ENCODE measurements at regions not wholly inside any gene's neighbourhood (a gene's known extent, or its start where the extent isn't known, plus 50 kb on each side); places are given as distances from the start of the nearest gene placed in this dataset.
A peak's percentile ranks its signal among the peaks of the same experiment; 100 is the strongest.

- no peak for DNase-seq (ENCODE audit: low spot score)
- Histone ChIP-seq H3K9me3 (no peaks in the 10 kb centered on the region), H3K27ac (peak overlapping the region in 1 of 2 donors; percentile 71), H3K27me3 (replicated peaks; ENCODE audit: insufficient read depth) (no peaks in the 10 kb centered on the region), H3K4me1 (ENCODE audit: control insufficient read depth in 1 of 2, low read depth in 2 of 2) (peaks cover 5 to 38% of the 10 kb centered on the region in 2 donors), H3K36me3 (no peaks in the 10 kb centered on the region), H3K4me3 (no peak overlapping the region)
- no peak for ATAC-seq (ENCODE audit: insufficient number of reproducible peaks, low FRiP score, low read depth)
- no peak for TF ChIP-seq CTCF (IDR thresholded peaks at IDR 0.05)
Measured at GRCh38 chr5:58076483-58077257, 383.2 kb downstream of the PLK2 start.

GRCh38 chr5:58075907-58076306 lies 384.0 kb downstream of the PLK2 start:
- Histone ChIP-seq H3K4me1 (ENCODE audit: control insufficient read depth in 1 of 2, low read depth in 2 of 2) (peaks cover 11 to 42% of the 10 kb centered on the region in 2 donors), H3K27ac (no peak overlapping the region), H3K9me3 (no peaks in the 10 kb centered on the region), H3K36me3 (no peaks in the 10 kb centered on the region), H3K27me3 (replicated peaks; ENCODE audit: insufficient read depth) (no peaks in the 10 kb centered on the region), H3K4me3 (no peak overlapping the region)
- no peak for TF ChIP-seq CTCF (IDR thresholded peaks at IDR 0.05)
- ATAC-seq (ENCODE audit: insufficient number of reproducible peaks, low FRiP score, low read depth) (no peak), DNase-seq (ENCODE audit: low spot score) (no peak)

DNA sequence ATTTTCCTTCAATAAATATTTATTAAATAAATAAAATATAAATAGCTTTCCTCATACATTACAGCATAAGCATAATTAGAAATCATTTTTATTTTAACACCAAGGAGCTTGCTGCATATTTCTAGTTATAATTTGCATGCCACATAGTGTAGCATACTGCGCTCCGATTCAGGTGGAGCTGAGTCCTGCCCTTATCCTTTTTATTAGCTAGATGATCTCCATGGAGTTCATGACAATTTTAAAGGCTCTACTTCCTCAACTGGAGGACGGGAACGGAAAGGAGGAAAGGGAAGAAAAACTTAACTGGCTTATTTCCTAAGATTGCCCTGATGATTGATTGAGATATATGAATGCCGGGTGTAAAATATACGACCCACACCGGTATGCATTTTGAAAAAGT lies 385.2 kb downstream of the PLK2 start:
- Histone ChIP-seq H3K4me3 (no peak overlapping the region), H3K36me3 (no peaks in the 10 kb centered on the region), H3K27ac (no peak overlapping the region), H3K27me3 (replicated peaks; ENCODE audit: insufficient read depth) (no peaks in the 10 kb centered on the region), H3K9me3 (no peaks in the 10 kb centered on the region), H3K4me1 (ENCODE audit: control insufficient read depth in 1 of 2, low read depth in 2 of 2) (peaks cover 11 to 42% of the 10 kb centered on the region in 2 donors)
- ATAC-seq (ENCODE audit: insufficient number of reproducible peaks, low FRiP score, low read depth) (no peak), DNase-seq (ENCODE audit: low spot score) (no peak)
- no peak for TF ChIP-seq CTCF (IDR thresholded peaks at IDR 0.05)

- Histone ChIP-seq H3K27ac (no peak overlapping the region), H3K4me3 (no peak overlapping the region), H3K4me1 (ENCODE audit: control insufficient read depth in 1 of 2, low read depth in 2 of 2) (peaks cover 11 to 42% of the 10 kb centered on the region in 2 donors), H3K36me3 (no peaks in the 10 kb centered on the region), H3K9me3 (no peaks in the 10 kb centered on the region), H3K27me3 (replicated peaks; ENCODE audit: insufficient read depth) (no peaks in the 10 kb centered on the region)
- DNase-seq (ENCODE audit: low spot score), result no peak
- no peak for ATAC-seq (ENCODE audit: insufficient number of reproducible peaks, low FRiP score, low read depth)
- TF ChIP-seq CTCF (IDR thresholded peaks at IDR 0.05), result no peak
Measured at GRCh38 chr5:58074222-58074621, 385.7 kb downstream of the PLK2 start.

- TF ChIP-seq CTCF (IDR thresholded peaks at IDR 0.05), result no peak
- Histone ChIP-seq H3K27me3 (replicated peaks; ENCODE audit: insufficient read depth) (no peaks in the 10 kb centered on the region), H3K9me3 (no peaks in the 10 kb centered on the region), H3K4me3 (no peak overlapping the region), H3K4me1 (ENCODE audit: control insufficient read depth in 1 of 2, low read depth in 2 of 2) (peaks cover 11 to 34% of the 10 kb centered on the region in 2 donors), H3K27ac (no peak overlapping the region), H3K36me3 (no peaks in the 10 kb centered on the region)
- ATAC-seq (ENCODE audit: insufficient number of reproducible peaks, low FRiP score, low read depth) (no peak), DNase-seq (ENCODE audit: low spot score) (no peak)
Measured at GRCh38 chr5:58073243-58073642, 386.6 kb downstream of the PLK2 start.
